GM23338 (cell line): ENCODE measurements at regions not wholly inside any gene's neighbourhood (a gene's known extent, or its start where the extent isn't known, plus 50 kb on each side); places are given as distances from the start of the nearest gene placed in this dataset.

Source experiments
- ATAC-seq: fragments of 200-7000 bp; cut with Tn5 transposase; 3 replicates; pipeline ENCODE4 v1.9.1; 2020
- DNase-seq: peaks from one replicate; pipeline ENCODE4 v3.0.0-alpha.2; 2015; ENCODE audit warnings: low spot score
- H2AFZ ChIP-seq: fragments of 200-600 bp; sonication (generic); 2 replicates; pipeline ENCODE4 v1.8.0; 2016; ENCODE audit warnings: antibody characterized with exemption, mild to moderate bottlenecking, moderate library complexity
- H3F3A ChIP-seq: fragments of 200-600 bp; sonication (generic); replicated peaks from 2 replicates; pipeline ENCODE4 v1.8.0; 2017; ENCODE audit warnings: antibody characterized with exemption, mixed run types, low read depth
- H3K27ac ChIP-seq: fragments of 200-600 bp; sonication (generic); 2 replicates; pipeline ENCODE4 v1.6.1; 2016; ENCODE audit warnings: low read depth
- H3K27me3 ChIP-seq: fragments of 200-600 bp; sonication (generic); 2 replicates; pipeline ENCODE4 v1.8.0; 2016; ENCODE audit warnings: mild to moderate bottlenecking, mixed run types, moderate library complexity; ENCODE audit not compliant: insufficient read depth
- H3K36me3 ChIP-seq: fragments of 200-600 bp; sonication (generic); 2 replicates; pipeline ENCODE4 v1.8.0; 2016; ENCODE audit warnings: mild to moderate bottlenecking; ENCODE audit not compliant: insufficient read depth
- H3K4me1 ChIP-seq: fragments of 200-600 bp; sonication (generic); 2 replicates; pipeline ENCODE4 v1.8.0; 2016; ENCODE audit warnings: mild to moderate bottlenecking, moderate library complexity; ENCODE audit not compliant: insufficient read depth
- H3K4me2 ChIP-seq: fragments of 200-600 bp; sonication (generic); 2 replicates; pipeline ENCODE4 v1.7.1; 2017; ENCODE audit warnings: mixed run types
- H3K4me3 ChIP-seq: fragments of 200-600 bp; sonication (generic); 2 replicates; pipeline ENCODE4 v1.6.1; 2016; ENCODE audit warnings: mixed run types
- H3K79me2 ChIP-seq: fragments of 200-600 bp; sonication (generic); replicated peaks from 2 replicates; pipeline ENCODE4 v1.8.0; 2017; ENCODE audit warnings: mild to moderate bottlenecking; ENCODE audit not compliant: insufficient read depth
- H3K9me2 ChIP-seq: fragments of 200-600 bp; sonication (generic); 2 replicates; pipeline ENCODE4 v1.8.0; 2017; ENCODE audit not compliant: insufficient read depth
- H4K20me1 ChIP-seq: fragments of 200-600 bp; sonication (generic); replicated peaks from 2 replicates; pipeline ENCODE4 v1.8.0; 2017; ENCODE audit warnings: mild to moderate bottlenecking; ENCODE audit not compliant: insufficient read depth
- H3K27ac Mint-ChIP-seq: 2 replicates; pipeline ENCODE4 v1.8.0; 2020; ENCODE audit warnings: inconsistent platforms, mild to moderate bottlenecking, moderate library complexity, mixed read lengths
- H3K27me3 Mint-ChIP-seq: 3 replicates; pipeline ENCODE4 v1.8.0; 2022; ENCODE audit warnings: low read depth, mild to moderate bottlenecking, moderate library complexity, mixed read lengths, inconsistent platforms; ENCODE audit not compliant: insufficient read depth, poor library complexity
- H3K36me3 Mint-ChIP-seq: 3 replicates; pipeline ENCODE4 v1.8.0; 2021; ENCODE audit warnings: low read depth, mild to moderate bottlenecking, inconsistent platforms, moderate library complexity, mixed read lengths
- H3K4me1 Mint-ChIP-seq: 3 replicates; pipeline ENCODE4 v1.8.0; 2020; ENCODE audit warnings: mild to moderate bottlenecking, inconsistent platforms, mixed read lengths
- H3K4me3 Mint-ChIP-seq: 3 replicates; pipeline ENCODE4 v1.8.0; 2021; ENCODE audit warnings: moderate library complexity, mild to moderate bottlenecking, inconsistent platforms, mixed read lengths
- H3K9me3 Mint-ChIP-seq: 3 replicates; pipeline ENCODE4 v1.8.0; 2020; ENCODE audit warnings: moderate library complexity, mild to moderate bottlenecking, inconsistent platforms, mixed read lengths
- CTCF ChIP-seq, 2 experiments: fragments of 200-600 bp in 1 of 2; sonication (generic) in 1 of 2; conservative IDR thresholded peaks; 2 replicates each; pipeline versions ENCODE4 v1.5.1 to v1.6.1; 2016 to 2017; ENCODE audit warnings: antibody characterized with exemption in 2 of 2, low read depth in 2 of 2, mild to moderate bottlenecking in 2 of 2, moderate library complexity in 1 of 2
- EZH2 ChIP-seq: fragments of 200-600 bp; sonication (generic); IDR thresholded peaks from one replicate; pipeline ENCODE4 v1.8.0; 2017; ENCODE audit warnings: antibody characterized with exemption, mild to moderate bottlenecking, low read depth; ENCODE audit not compliant: unreplicated experiment
- EZH2phosphoT487 ChIP-seq: fragments of 200-600 bp; sonication (generic); IDR thresholded peaks from one replicate; pipeline ENCODE4 v1.8.1; 2018; ENCODE audit warnings: antibody characterized with exemption; ENCODE audit not compliant: unreplicated experiment
- JUNB ChIP-seq: IDR thresholded peaks from one replicate; pipeline ENCODE4 v1.6.1; 2016; ENCODE audit warnings: antibody characterized with exemption; ENCODE audit not compliant: unreplicated experiment
- NANOG ChIP-seq: IDR thresholded peaks from 2 replicates; pipeline ENCODE4 v1.6.1; 2016; ENCODE audit warnings: antibody characterized with exemption, borderline replicate concordance
- POLR2AphosphoS5 ChIP-seq: IDR thresholded peaks from 2 replicates; pipeline ENCODE4 v1.6.1; 2016; ENCODE audit warnings: antibody characterized with exemption, low read depth
- REST ChIP-seq: IDR thresholded peaks from one replicate; pipeline ENCODE4 v1.6.1; 2018; ENCODE audit warnings: antibody characterized with exemption; ENCODE audit not compliant: unreplicated experiment
- STAT1 ChIP-seq: IDR thresholded peaks from one replicate; pipeline ENCODE4 v1.6.1; 2016; ENCODE audit warnings: antibody characterized with exemption; ENCODE audit not compliant: unreplicated experiment
- ZNF114 ChIP-seq: fragments of 250-450 bp; sonication (Bioruptor Pico); IDR thresholded peaks from 2 replicates; pipeline ENCODE4 v1.5.0; 2020; ENCODE audit warnings: mild to moderate bottlenecking, moderate library complexity
- ZNF331 ChIP-seq: fragments of 250-450 bp; sonication (Bioruptor Pico); IDR thresholded peaks from 2 replicates; pipeline ENCODE4 v1.5.0; 2020; ENCODE audit warnings: low read depth, mild to moderate bottlenecking, moderate library complexity
- ZNF462 ChIP-seq: fragments of 250-450 bp; sonication (Bioruptor Pico); IDR thresholded peaks from 2 replicates; pipeline ENCODE4 v1.5.0; 2020; ENCODE audit warnings: mild to moderate bottlenecking, moderate library complexity

GRCh38 chr7:131726686-131727085 is 170.3 kb upstream of the PODXL start (continued):
- TF ChIP-seq ZNF462 (CRISPR knock-in tag) (no peak), CTCF (conservative IDR thresholded peaks at IDR 0.05; ENCODE audit: low read depth in 2 of 2) (no peak), EZH2 (no peak)

- Histone ChIP-seq H3K36me3 (no peaks in the 10 kb centered on the region), H3K4me2 (no peak overlapping the region), H3K27me3 (no peaks in the 10 kb centered on the region), H3K27ac (no peak overlapping the region), H3K4me3 (no peak overlapping the region), H3K4me1 (no peaks in the 10 kb centered on the region), H3K79me2 (no peaks in the 10 kb centered on the region), H3K9me2 (0 out of 2 replicates have a peak, but pooled peaks cover 5% of the 10 kb centered on the region), H3F3A (no peaks in the 10 kb centered on the region), H2AFZ (no peak overlapping the region), H4K20me1 (no peaks in the 10 kb centered on the region)
- peaks cover 5% of the 10 kb centered on the region; the same call in 2 of the 3 replicates for H3K4me1 Mint-ChIP-seq
- H3K36me3 Mint-ChIP-seq, result peaks cover 5% of the 10 kb centered on the region; the same call in 1 of the 3 replicates
- no peak for ATAC-seq
- no peak overlapping the region for H3K27ac Mint-ChIP-seq
- H3K27me3 Mint-ChIP-seq, result peaks cover 9% of the 10 kb centered on the region
- H3K4me3 Mint-ChIP-seq, result no peak overlapping the region
- DNase-seq, result no peak
- peaks cover 10% of the 10 kb centered on the region for H3K9me3 Mint-ChIP-seq
- TF ChIP-seq ZNF114 (no peak), EZH2phosphoT487 (no peak), JUNB (no peak), ZNF331 (CRISPR knock-in tag) (no peak), STAT1 (no peak), CTCF (conservative IDR thresholded peaks at IDR 0.05; ENCODE audit: low read depth in 2 of 2) (no peak), POLR2AphosphoS5 (no peak), REST (no peak), EZH2 (no peak), NANOG (no peak)
These were observed 169.6 kb upstream of the PODXL start for GRCh38 chr7:131726031-131726430.
